MM.1S (cell line): ENCODE measurements at regions not wholly inside any gene's neighbourhood (a gene's known extent, or its start where the extent isn't known, plus 50 kb on each side); places are given as distances from the start of the nearest gene placed in this dataset.
"Not testable (repeated sequence)": the region's sequence is repeated elsewhere in the genome, so short reads cannot be mapped to it uniquely, and the experiment has no call there.

Experiments used
- CTCF ChIP-seq: fragments of 300-600 bp; sonication (generic); IDR thresholded peaks from 2 replicates; pipeline ENCODE4 v1.5.1; 2016; ENCODE audit warnings: antibody characterized with exemption, low read length, mixed read lengths
- EZH2 ChIP-seq: fragments of 300-600 bp; sonication (generic); optimal IDR thresholded peaks from 2 replicates; pipeline ENCODE3; 2017; ENCODE audit warnings: low read depth, mild to moderate bottlenecking, antibody characterized with exemption, low read length, mixed read lengths

- not testable (repeated sequence) for TF ChIP-seq CTCF, EZH2
These were observed 574.2 kb downstream of the CWH43 start for GRCh38 chr4:49560131-49560816.
